ENCODE measurements at regions not wholly inside any gene's neighbourhood (a gene's known extent, or its start where the extent isn't known, plus 50 kb on each side); places are given as distances from the start of the nearest gene placed in this dataset.
A peak's percentile ranks its signal among the peaks of the same experiment; 100 is the strongest.

DNA sequence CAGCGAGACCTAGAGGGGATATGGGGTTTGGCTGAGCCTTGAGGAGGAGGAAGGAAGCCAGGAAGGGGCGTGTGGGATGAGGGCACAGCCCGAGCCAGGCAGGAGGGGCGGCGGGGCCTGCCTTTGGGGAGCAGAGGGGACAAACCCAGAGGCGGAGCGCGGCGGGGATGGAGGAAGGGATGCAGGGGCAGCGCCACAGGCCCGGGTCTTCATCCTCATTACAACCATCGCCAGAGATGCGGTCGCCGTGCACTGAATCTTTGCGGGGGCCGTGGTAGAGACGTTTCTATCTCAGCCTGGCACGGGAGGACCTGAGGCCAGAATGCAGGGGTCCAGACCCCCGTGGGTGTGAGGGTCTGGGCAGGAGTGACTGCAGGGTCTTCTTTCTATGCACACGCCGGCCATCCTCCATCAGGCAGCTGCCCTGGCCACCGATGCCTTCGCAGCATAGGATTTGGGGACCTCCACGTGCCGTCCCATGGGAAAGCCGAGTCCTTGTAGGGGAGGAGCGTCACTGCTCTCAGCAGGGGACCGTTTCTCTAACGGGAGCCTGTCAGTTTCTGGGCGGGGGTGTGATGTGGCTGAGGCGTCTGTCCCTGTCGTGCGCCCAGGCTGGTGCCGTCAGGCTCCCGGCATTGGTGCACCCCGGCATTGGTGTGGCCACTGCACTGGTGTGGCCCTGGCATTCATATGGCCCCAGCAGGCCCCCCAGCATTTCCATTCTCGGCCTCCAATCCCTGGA lies 1267.9 kb downstream of the BRD1 start:
- no peak for DNase-seq (ENCODE audit: low spot score)

DNA sequence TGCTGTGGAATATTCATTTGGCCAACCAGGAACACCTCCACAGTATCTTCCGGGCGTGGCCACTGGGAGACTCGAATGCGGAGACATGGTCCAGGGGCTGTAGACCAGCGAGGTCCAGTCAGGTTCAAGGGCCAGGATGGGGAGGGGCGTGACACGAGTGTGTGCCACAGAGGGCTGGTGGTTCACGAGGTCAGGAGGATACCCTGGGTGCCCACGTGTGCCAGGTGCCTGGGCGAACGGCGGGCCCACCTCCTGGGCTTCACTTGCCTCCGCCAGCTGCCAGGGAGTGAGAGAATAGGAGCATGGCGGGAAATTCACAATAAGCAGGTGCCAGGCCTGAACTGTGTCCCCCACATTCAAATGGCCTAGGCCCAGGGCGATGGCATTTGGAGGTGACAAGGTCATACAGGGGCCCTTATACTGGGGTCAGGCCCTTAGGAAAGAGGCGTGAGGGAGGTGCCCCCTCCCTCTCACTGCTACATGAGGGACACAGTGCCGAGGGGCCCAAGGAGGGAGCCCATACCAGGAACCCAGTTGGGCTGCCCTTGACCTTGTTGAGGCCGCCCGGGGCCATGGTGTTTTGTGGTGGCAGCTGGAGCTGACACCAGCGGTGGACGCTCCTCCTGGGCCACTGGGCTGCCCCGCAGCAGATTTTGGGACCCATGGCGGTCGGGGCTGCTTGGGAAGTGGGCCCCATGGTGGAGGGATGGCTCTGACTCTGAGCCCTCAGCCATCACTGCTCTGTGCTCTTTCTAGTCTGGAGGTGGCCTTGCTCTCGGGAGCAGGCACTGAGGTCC lies 1268.9 kb downstream of the BRD1 start:
- DNase-seq (ENCODE audit: low spot score), result no peak

DNA sequence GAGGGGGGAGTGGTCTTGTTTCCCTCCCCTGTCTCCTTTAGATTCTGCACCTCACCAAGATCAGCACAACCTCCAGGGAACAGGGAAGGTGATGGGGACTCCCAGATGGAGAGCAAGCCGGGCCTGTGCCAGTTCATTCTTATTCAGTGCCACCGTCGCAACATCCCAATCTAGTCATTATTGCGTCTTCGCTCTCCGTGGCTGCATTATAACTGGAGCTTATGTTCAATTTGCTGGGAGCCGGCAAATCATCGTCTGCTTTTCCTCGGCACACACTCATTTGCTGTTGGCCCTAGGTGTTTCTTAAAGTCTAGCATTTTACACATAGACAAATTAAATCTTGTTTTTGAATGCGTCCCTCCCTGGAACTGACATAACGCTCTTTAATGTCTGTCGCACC lies 1269.7 kb downstream of the BRD1 start:
- no peak for DNase-seq (ENCODE audit: low spot score)

DNA sequence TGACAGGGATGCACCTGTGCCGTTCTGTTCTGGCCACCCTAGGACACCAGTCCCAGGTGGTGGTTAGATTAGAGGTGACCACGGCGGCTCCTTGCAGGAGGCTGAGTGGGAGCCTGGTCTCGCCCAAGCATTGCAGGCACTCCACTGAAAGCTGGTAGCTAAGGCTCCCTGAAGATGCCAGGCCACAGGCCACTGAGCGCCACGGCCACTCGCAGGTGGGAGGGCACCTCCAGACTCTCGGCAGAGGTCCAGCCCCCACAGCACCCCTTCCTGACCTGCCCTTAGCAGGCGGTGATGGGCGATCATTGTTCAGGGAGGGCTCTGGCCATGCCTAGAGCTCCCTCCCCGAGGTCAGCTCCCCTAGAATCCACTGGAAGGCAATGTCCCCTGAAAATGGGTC lies 1270.2 kb downstream of the BRD1 start:
- DNase-seq (ENCODE audit: low spot score), result no peak

DNA sequence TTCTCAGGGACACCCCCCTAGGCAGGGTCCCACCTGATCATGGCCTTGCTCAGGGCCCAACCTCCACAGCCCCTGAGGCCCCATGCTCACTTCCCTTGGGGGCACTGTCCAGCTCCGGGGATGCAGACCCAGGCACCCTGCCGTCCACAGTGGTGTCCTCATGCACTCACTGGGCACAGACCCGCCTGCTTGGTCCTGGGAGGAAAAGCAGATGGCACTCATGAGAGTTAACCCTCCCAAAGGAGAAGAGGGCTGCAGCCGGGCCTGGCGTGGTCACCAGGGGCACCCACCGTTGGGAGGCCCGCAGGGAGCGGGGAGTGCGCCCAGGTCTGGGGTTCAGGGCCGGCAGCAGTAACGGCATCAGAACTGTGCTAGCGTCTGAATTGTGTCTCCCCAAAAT lies 1270.9 kb downstream of the BRD1 start:
- DNase-seq (ENCODE audit: low spot score), result no peak

DNA sequence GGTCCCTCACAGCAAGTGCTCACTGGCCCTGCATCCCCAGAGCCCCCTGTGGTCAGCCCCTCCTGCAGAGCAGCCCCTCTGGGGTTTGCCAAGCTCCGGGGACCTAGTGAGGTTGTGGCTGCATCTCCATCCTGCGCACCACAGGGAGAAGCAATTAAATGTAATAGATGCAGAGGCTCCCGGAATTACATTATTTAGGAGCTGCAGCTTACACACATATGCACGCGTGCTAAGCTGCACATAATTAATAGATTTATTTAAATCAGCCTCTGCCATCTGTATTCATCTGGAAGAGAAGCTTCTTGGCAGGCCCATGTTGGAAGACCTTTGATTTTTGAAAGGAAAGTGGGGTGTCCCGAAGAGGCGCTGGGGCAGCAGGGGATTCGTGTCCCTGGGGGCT lies 1271.5 kb downstream of the BRD1 start:
- no peak for DNase-seq (ENCODE audit: low spot score)

DNA sequence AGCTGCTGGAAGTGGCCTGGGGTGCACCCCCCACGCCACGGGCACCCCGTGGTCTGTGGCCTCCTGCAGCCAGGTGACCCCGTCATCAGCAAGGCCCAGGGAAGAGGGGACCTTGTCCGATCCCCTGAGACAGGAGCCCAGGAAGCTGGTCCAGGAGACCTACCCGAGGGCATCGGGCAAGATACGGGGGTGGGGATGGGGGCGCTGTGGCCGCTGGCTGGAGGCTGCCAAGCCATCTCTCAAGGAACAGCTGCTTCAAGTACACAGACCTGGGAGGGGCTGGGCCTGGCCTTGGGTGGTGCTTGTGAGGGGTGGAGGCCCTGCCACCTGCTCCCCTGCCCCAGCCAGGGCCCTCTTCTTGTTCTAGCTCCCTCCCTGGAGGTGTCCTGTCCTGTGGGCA lies 1272.1 kb downstream of the BRD1 start:
- no peak for DNase-seq (ENCODE audit: low spot score)

DNA sequence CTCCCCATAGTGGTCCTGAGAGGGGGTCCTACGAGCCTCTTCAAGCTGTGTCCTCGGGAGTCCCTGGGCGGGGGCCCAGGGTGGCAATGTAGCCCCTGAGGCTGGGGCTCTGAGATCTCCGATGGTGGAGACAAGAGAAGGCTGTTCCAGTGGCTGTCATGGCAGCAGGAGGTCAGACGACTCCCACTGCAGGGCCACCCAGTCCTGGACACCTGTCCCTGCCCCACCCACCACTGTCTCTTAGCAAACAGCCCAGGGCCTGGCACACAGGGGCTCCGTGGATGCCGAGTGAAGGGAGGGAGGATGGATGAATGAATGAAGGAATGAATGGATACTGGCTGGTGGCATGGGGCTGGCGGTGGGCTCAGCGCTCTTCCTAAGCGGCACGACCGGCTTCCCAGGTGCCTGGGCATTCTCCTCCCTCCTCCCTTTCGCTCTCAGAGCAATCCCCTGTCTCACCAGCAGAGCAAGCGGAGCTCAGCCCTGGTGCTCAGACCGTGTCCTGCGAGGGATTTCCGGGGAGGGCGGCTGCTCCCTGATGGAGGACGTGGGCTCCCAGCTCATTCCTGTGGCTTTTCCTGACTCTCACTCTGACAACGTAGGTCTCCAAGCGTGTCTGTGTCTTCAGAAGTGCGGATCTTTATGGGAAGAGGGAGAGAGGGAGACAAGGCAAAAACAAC lies 1272.6 kb downstream of the BRD1 start:
- DNase-seq (ENCODE audit: low spot score), result no peak

DNA sequence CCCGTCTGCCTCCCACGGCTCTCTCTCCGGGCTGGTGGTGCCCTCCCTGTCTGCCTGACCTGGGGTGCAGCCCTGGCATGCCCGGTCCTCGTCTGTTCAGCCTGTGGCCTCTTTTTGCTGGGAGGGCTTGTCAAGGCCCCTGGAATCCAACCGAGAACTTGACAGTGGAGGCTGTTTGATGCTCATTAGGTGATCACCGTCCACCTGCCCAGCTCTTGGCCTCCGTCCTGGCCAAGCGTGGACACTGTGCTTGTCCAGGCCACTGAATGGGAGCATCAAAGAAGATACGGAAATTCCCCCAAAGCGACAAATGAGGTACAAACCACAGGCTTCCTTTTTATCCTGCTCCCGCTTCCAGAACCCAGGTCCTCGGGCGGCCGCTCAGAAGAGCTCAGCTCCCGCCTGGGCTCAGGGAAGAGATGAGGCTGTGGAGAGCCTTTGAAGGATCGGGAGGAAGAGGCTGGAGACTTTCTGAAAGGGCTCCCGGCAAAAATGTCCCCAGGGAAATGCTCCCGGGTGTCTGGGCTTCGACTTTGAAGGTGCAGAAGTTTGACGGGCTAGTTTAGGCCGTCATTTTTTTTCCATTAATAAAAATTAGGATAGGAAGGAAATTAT lies 1273.9 kb downstream of the BRD1 start:
- DNase-seq (ENCODE audit: low spot score), result no peak

DNA sequence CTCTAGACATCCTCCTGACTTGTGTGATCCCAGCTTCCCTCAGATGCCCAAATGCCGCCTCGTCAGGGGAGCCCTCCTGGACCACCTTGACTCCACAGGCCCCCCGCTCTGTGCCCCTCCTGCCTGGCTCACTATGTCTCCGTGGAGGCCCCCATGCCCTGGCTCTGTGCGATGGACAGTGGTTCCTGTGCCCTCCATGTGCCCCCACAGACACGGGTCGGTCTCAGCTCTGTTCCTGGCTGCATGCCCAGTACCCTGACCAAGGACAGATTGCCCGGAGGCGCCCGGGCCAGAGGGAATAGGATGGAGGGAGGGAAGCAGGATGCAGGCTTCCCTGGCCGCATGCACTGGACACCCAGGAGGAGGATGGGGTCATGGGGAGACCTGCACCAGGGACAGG lies 1274.6 kb downstream of the BRD1 start:
- no peak for DNase-seq (ENCODE audit: low spot score)

DNA sequence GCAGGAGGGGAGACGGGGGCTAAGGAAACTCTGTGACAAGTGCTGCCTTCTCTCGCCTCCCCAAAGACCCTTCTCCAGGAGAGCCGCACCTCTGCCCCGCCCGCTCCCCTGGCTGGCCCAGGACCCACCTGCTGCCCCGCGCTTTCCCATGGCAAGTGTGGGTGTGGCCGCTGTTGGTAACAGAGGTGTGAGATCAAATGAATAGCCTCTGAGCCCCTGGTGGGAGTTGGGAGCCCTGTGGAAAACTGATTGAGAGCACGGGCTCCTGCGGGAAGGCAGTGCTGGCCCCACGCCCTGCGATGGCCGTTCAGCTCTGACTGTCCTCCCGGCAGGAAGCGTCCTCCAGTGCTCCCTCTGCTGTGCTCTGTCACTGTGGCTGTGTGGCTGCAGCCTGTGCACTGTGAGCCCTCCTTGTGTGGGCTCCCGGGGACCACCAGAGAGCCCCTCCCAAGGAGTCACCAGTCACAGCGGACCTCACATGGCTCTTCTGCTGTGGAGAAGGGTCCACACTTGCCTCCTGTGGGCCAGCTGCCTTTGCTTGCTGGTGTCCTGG lies 1275.9 kb downstream of the BRD1 start:
- no peak for DNase-seq (ENCODE audit: low spot score)

DNA sequence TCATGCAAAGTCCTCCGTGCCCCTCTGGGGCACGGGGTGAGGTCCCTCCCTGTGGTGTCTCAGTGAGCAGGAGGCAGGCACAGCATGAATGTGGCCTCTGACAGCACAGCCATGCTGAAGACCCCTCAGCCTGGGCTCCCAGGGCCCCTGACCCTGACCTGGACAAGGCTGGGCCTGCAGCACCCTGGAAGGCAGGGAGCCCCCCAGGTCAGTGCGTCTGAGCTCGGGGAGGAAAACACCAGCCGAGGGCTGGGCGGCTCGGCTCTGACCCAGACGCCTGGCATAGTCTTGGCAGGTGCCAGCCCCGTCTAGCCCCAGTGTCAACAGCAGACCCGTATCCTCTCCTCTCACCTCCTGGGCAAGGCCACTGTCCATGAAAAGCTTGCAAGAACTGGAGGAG lies 1276.6 kb downstream of the BRD1 start:
- DNase-seq (ENCODE audit: low spot score), result no peak

DNA sequence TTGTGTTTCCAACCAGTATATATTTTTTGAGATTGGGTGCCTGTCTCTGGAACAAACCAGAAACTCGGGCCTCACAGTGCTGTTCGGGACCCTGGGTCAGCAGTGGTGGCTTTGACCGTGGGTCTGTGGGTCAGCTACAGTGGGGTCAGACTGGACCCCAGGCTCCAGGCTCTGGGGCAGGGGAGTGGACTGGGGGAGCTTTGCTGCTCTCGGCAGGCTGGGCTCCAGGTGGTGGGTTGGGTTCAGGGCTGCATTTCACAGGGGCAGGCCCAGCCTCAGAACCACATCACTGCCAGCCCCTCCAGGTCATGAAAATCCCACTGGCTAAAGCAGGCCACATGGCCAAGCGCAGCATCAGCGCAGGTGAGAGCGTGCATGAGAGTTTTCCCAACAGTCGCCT lies 1279.3 kb downstream of the BRD1 start:
- DNase-seq (ENCODE audit: low spot score), result no peak

DNA sequence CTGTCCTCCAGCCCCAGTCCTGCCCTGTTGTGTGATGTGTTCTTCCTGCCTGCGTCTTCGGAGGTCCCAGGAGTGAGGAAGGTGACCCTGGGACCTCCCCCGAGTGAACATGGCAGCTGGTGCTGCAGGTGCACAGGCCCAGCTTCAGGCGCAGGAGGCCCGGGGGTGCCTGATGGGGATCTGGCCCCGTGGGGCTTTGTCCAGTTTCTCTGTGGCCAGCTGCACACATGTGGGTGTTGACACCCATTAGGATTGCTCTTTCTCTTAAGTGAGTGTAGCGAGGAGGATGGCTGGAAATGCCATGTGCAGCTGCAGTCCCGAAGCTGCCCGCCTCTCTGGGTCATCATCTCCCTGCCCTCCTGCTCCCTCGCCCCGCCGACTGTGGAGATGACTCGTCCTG lies 1279.7 kb downstream of the BRD1 start:
- no peak for DNase-seq (ENCODE audit: low spot score)

DNA sequence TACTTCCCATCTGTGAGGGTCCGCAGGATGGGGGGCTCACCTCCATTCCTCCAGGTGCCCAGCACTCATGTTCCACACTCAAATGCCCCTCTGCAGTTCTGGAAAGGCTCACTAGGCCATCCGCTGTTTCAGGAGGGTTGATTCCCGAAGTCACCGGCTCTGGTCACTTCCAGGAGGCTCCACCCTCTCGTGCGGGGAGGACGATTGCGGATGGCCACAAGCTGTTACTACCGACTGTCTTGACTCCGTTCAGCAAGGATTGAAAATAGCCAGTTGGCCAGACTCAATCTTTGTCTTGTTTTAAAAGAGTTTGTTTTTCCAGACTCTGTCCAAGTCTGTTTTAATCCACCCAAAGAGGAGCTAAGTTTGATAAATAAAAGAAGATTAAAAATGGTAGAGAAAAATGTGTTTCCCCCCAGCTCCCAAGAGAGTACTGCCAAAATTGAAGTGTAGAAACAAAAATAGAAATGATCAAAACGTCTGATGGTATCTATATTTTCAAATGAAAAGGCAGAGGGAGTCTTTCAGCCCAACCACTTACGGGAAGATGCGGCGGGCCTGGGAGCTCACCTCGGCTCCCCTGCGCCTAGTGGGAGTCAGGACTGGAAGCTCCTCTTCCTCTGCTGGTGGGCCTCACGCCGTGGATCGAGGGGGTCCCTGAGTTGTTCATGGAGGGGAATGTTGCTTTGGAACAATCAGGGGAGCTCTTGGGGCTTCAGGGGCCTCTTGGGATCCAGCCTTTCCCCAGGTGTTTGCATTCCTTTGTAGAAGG lies 1280.8 kb downstream of the BRD1 start:
- DNase-seq (ENCODE audit: low spot score), result no peak

DNA sequence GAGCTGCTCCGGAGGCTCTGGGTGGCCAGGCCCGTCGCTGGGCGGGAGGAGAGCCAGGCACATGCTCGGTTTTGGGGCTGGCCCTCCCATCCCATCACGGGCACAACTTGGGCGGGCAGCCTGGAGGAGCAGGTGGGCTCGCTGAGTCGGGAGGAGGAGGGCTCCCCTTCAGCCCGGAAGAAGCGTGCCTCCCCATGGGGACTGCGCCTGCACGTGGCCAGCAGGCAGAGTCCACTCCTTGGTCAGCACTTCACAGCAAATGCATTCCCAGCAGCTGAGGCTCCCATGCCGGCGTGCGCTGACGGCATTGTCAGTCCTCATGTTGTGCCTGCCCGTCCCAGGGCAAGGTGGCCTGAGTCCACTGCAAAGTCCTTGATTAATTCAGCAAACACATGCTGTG lies 1281.7 kb downstream of the BRD1 start:
- no peak for DNase-seq (ENCODE audit: low spot score)

DNA sequence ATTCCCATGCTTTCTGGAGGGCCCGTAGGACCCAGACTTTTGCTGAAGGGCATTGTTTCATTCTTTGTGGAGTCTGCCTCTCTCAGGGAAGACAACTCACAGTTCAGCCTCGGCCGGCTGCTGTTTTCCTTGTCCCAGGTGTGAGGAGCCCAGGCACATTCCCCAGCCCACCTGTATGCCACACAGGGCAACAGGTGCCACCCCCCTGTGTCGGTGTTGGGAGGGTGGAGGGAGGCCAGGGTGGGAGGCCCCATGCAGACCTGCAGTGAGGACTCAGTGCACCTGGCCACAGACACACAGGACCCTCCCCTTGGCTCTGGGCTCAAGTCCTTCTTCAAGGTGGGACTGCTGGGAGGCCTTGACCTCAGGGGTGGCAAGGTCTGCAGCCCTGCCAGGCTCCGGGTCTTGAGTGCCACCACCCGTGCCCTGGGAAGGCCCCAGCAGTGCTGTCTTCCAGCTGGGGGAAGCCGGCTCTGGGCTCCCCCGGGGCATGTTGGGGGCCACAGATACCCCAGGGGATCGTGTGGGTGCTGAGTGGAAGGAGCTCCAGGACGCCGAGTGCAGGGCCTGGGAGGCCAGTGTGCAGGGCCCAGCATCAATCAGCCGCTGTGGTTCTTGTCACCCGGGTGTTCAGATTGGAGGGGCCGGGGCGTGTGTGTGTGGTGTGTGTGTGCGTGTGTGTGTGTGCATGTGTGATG lies 1286.1 kb downstream of the BRD1 start:
- no peak for DNase-seq (ENCODE audit: low spot score)

DNA sequence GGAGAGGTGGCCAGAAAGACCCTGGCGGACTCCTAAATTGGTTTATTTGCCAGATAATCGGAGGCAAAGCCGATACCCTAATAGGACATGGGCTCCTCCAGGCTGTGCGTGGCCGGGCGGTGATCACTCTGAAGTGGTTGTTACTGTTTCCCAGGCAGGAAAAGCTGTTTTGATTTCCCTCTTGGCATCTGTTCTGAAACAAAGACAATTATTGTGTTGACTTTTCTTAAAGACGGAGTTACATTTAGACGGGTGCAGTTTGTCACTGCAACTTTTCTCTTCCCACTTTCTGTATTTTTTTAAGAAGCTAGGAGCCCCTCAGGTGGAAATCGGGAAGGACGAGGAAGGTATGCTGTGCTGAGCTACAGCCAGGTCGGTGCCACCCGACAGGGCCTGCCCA lies 1288.4 kb downstream of the BRD1 start:
- no peak for DNase-seq (ENCODE audit: low spot score)

DNA sequence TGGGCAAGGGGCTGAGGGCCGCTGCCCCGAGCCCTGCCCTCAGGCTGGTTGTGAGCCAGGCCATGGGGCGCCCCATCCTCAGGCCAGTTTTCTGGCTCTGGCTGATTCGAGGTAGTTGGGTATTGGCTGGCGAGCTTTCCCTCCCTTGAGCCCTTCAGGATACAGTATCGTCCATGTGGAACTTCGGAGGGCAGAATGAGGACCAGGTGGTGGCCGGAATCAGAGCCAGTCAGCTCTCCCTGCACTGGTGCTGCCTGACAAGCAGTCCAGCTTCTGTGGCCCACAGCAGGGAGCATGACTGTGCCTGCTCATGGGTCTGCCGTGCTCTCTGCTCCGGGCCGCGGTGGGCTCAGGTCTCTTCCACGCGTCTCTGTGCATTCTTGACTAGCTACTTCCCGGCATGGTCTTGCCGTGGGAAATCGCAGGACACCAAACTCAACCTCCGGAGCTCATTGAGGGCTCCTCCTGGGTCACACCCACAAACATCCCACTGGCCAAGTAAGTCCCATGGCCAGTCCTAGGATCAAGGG lies 1289.3 kb downstream of the BRD1 start:
- no peak for DNase-seq (ENCODE audit: low spot score)

DNA sequence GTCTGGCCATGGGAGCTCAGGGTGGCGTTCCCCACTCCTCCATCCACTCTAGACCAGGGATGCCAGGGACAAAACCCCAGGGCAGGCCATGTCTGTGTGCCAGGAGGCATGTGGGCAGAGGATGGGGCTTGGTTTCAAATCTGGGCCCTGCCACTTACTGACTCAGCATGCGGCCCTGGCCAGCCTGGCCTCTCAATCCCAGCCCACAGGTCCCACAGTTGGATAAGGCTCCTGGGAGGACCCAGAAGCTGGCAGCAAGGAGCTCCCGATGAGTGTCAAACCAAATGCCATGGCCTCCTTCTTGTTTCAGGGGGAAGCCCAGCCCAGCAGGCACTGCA lies 1290.4 kb downstream of the BRD1 start:
- peak; percentile 37 for DNase-seq (ENCODE audit: low spot score)
